ENCODE measurements at regions not wholly inside any gene's neighbourhood (a gene's known extent, or its start where the extent isn't known, plus 50 kb on each side); places are given as distances from the start of the nearest gene placed in this dataset.

DNA sequence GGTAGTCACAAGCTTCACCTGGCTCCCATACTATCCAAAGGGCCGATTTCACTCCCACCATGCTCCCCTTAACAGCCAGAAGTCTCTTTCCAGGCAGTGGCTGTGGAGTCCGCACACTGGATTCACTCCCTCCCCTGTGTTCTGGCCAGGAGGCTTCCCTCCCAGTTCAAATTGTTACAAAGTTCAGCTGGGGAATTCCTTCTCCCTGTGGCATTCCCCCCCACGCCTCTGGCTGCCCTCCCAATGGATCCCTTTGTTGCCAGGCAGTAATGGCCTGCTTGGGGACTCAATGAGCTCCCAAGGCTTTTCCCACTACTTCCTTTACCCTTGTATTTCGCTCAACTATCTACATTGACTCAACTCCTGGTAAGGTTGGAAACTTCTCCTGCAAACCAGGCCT is 1921.4 kb upstream of the PCDH20 start:
- TF ChIP-seq CTCF (IDR thresholded peaks at IDR 0.05): no peak
- no peak for TF ChIP-seq POLR2A (IDR thresholded peaks at IDR 0.05)

Measured in prostate gland (tissue), 2 donors.